ENCODE measurements at regions not wholly inside any gene's neighbourhood (a gene's known extent, or its start where the extent isn't known, plus 50 kb on each side); places are given as distances from the start of the nearest gene placed in this dataset.

DNA sequence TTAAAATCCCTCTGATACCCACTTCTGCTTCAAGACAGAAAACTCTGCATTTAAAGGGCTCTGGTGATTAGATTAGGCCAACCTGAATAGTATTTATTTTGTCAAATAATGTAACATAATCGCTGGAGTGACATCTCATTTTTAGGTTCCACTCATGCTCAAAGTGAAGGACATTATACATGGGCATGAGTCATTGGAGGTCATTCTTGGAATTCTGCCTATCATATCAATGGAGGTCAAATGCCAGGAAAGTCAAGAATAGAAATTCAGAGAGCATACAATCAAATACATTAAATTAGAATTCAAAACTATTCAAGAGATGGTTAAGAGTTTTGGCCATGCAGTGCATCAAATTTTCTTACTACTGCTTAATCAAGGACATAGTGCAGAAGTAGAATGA, 50.8 kb upstream of the PRSS1 start:
- no peak for DNase-seq
- no peak overlapping the region for H3K27ac Mint-ChIP-seq (ENCODE audit: unreplicated experiment)
- H3K36me3 Mint-ChIP-seq (ENCODE audit: unreplicated experiment): no peaks in the 10 kb centered on the region
- no peak overlapping the region for H3K4me3 Mint-ChIP-seq (ENCODE audit: unreplicated experiment)
- peaks cover 4% of the 10 kb centered on the region for H3K4me1 Mint-ChIP-seq (ENCODE audit: low read depth, unreplicated experiment)
- TF ChIP-seq, protein P1, sequence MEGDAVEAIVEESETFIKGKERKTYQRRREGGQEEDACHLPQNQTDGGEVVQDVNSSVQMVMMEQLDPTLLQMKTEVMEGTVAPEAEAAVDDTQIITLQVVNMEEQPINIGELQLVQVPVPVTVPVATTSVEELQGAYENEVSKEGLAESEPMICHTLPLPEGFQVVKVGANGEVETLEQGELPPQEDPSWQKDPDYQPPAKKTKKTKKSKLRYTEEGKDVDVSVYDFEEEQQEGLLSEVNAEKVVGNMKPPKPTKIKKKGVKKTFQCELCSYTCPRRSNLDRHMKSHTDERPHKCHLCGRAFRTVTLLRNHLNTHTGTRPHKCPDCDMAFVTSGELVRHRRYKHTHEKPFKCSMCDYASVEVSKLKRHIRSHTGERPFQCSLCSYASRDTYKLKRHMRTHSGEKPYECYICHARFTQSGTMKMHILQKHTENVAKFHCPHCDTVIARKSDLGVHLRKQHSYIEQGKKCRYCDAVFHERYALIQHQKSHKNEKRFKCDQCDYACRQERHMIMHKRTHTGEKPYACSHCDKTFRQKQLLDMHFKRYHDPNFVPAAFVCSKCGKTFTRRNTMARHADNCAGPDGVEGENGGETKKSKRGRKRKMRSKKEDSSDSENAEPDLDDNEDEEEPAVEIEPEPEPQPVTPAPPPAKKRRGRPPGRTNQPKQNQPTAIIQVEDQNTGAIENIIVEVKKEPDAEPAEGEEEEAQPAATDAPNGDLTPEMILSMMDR (IDR thresholded peaks at IDR 0.05; ENCODE audit: partially characterized antibody, unreplicated experiment): no peak
- peaks cover 2% of the 10 kb centered on the region for H3K27me3 Mint-ChIP-seq (ENCODE audit: unreplicated experiment)
- no peaks in the 10 kb centered on the region for H3K9me3 Mint-ChIP-seq (ENCODE audit: unreplicated experiment)

DNA sequence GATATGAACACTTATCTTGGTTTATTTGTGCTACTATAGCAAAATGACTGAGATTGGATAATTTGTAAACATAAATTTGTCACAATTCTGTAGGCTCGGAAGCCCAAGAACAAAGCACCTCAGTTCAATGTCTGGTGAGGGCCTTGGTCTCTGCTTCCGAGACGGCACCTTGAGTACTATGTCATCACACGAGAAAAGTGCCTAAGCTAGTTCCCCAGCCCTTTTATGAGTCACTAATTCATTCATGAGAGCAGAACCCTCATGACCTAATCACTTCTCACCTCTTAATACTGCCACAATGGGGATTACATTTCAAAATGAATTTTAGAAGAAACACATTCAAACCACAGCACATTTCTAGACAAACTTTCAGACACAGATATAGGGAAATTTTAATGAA, 52.0 kb upstream of the PRSS1 start:
- Mint-ChIP-seq H3K4me3 (ENCODE audit: unreplicated experiment) (no peak overlapping the region), H3K27ac (ENCODE audit: unreplicated experiment) (no peak overlapping the region), H3K27me3 (ENCODE audit: unreplicated experiment) (peaks cover 2% of the 10 kb centered on the region), H3K4me1 (ENCODE audit: low read depth, unreplicated experiment) (peaks cover 4% of the 10 kb centered on the region), H3K9me3 (ENCODE audit: unreplicated experiment) (no peaks in the 10 kb centered on the region), H3K36me3 (ENCODE audit: unreplicated experiment) (no peaks in the 10 kb centered on the region)
- TF ChIP-seq, protein P1 (IDR thresholded peaks at IDR 0.05; ENCODE audit: partially characterized antibody, unreplicated experiment): no peak
- no peak for DNase-seq

DNA sequence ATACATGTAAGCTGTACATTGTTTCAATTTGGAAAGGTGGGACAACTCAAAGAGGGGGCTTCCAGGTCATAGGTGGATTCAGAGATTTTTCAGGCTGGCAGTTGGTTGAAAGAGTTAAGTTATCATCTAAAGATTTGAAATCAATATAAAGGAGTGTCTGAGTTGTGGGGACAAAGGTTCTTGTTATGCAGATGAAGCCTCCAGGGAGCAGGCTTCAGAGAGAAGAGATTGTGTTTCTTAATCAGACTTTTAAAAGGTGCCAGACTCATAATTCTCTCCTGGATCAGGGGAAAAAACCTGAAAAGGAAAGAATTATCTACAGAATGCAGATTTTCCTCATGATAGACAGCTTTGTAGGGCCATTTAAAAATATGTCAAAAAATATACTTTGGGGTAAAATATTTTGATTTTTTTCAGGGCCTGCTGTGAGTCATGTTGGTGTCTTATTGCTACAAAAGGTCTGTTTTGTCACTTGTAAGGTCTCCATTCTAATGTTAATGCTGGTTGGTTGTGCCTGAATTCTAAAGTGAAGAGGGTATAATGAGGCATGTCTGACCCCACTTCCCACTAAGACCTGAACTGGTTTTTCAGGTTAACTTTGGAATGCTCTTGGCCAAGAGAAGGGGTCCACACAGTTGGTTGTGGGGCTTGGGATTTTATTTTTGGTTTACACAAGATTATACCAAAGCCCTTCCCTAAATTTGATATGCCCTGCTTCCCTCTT, 52.7 kb upstream of the PRSS1 start:
- H3K4me1 Mint-ChIP-seq (ENCODE audit: low read depth, unreplicated experiment): peaks cover 4% of the 10 kb centered on the region
- H3K4me3 Mint-ChIP-seq (ENCODE audit: unreplicated experiment): no peak overlapping the region
- DNase-seq: no peak
- no peaks in the 10 kb centered on the region for H3K9me3 Mint-ChIP-seq (ENCODE audit: unreplicated experiment)
- H3K27ac Mint-ChIP-seq (ENCODE audit: unreplicated experiment): no peak overlapping the region
- H3K36me3 Mint-ChIP-seq (ENCODE audit: unreplicated experiment): no peaks in the 10 kb centered on the region
- TF ChIP-seq, protein P1 (IDR thresholded peaks at IDR 0.05; ENCODE audit: partially characterized antibody, unreplicated experiment): no peak
- H3K27me3 Mint-ChIP-seq (ENCODE audit: unreplicated experiment): peaks cover 2% of the 10 kb centered on the region

DNA sequence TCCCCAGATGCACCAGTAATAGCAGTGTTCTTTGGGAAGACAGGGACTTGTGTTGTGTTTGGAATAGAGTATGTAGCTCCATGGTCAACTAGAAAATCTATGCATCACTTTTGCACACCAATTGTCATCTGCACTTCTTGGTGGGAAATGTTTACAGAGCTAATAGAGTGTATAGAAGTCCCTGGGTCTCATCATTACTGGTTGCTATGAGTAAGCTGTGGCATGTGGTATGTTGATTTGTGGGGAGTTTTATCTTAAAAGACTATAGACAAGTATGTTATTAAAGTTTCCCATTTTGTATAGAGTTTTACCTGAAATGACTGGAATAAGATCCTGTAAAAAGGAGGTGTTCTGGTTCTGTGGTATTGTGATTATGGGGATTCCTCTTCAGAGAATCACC, 55.4 kb upstream of the PRSS1 start:
- Mint-ChIP-seq H3K4me1 (ENCODE audit: low read depth, unreplicated experiment) (peaks cover 4% of the 10 kb centered on the region), H3K9me3 (ENCODE audit: unreplicated experiment) (no peaks in the 10 kb centered on the region)

More for the DNA sequence above, 55.4 kb upstream of the PRSS1 start:
- DNase-seq: no peak
- Mint-ChIP-seq H3K36me3 (ENCODE audit: unreplicated experiment) (no peaks in the 10 kb centered on the region), H3K27ac (ENCODE audit: unreplicated experiment) (no peak overlapping the region), H3K27me3 (ENCODE audit: unreplicated experiment) (no peaks in the 10 kb centered on the region), H3K4me3 (ENCODE audit: unreplicated experiment) (no peak overlapping the region)
- TF ChIP-seq, protein P1 (IDR thresholded peaks at IDR 0.05; ENCODE audit: partially characterized antibody, unreplicated experiment): no peak
